GM12891 (cell line): ENCODE measurements at regions not wholly inside any gene's neighbourhood (a gene's known extent, or its start where the extent isn't known, plus 50 kb on each side); places are given as distances from the start of the nearest gene placed in this dataset.
"Not testable (repeated sequence)": the region's sequence is repeated elsewhere in the genome, so short reads cannot be mapped to it uniquely, and the experiment has no call there.

ENCODE experiments used
- PAX5 ChIP-seq: IDR thresholded peaks from 2 replicates; pipeline ENCODE4 v1.6.1; 2011; ENCODE audit warnings: low read length, moderate library complexity, mild to moderate bottlenecking; ENCODE audit not compliant: insufficient read depth, severe bottlenecking
- POLR2A ChIP-seq: IDR thresholded peaks from 2 replicates; pipeline ENCODE4 v1.6.1; 2011; ENCODE audit warnings: low read depth, low read length, control low read depth
- POLR2AphosphoS5 ChIP-seq: IDR thresholded peaks from 2 replicates; pipeline ENCODE4 v1.6.1; 2011; ENCODE audit warnings: low read depth, low read length, control low read depth
- POU2F2 ChIP-seq: IDR thresholded peaks from 2 replicates; pipeline ENCODE4 v1.6.1; 2011; ENCODE audit warnings: low read depth, mild to moderate bottlenecking, control low read depth, low read length, moderate library complexity
- SPI1 ChIP-seq: IDR thresholded peaks from 2 replicates; pipeline ENCODE4 v1.6.1; 2011; ENCODE audit warnings: low read depth, low read length, control low read depth
- TAF1 ChIP-seq: IDR thresholded peaks from 2 replicates; pipeline ENCODE4 v1.6.1; 2011; ENCODE audit warnings: low read depth, low read length, control low read depth

- not testable (repeated sequence) for TF ChIP-seq POLR2AphosphoS5, POLR2A, POU2F2, TAF1, SPI1, PAX5
Observed at GRCh38 chr2:87353408-87353807, 331.8 kb upstream of the PLGLB1 start.
